ENCODE measurements at regions not wholly inside any gene's neighbourhood (a gene's known extent, or its start where the extent isn't known, plus 50 kb on each side); places are given as distances from the start of the nearest gene placed in this dataset.
"Not testable (repeated sequence)": the region's sequence is repeated elsewhere in the genome, so short reads cannot be mapped to it uniquely, and the experiment has no call there.

GRCh38 chr1:199242147-199242546 is 603.3 kb downstream of the PTPRC start:
- peak; percentile 5 to 23 for DNase-seq

GRCh38 chr1:199242601-199243000 is 603.8 kb downstream of the PTPRC start:
- DNase-seq, result no peak

DNA sequence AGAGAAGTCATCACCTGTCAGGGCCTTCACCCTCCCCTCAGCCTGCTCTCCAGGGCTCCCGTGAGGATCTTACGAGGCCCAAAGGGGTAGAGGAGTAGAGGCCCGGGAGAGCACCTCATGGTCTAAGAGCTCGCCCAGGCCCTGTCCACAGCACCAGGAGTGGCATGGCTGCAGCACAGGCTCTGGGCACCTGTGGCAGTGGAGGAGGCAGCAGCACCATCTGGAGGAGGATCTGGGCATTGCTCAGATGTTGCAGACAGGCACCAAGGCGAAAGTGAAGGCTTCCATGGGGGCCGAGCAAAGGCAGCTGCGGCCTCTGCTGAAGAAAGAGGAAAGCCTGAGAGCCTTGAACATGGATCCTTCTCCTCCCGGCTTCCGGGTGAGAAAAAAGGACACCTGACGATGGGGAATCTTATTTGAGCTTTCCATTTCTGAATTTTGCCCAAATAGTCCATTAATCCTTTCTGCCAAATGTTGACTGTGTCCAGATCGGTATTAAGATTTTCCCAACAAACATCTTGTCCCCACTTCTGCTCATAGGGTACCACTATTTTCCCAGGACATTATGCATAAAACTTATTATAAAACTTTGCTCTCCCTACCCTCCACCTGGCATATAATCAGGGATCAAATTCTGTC is 604.7 kb downstream of the PTPRC start:
- peak; percentile 36 to 59 for DNase-seq

DNA sequence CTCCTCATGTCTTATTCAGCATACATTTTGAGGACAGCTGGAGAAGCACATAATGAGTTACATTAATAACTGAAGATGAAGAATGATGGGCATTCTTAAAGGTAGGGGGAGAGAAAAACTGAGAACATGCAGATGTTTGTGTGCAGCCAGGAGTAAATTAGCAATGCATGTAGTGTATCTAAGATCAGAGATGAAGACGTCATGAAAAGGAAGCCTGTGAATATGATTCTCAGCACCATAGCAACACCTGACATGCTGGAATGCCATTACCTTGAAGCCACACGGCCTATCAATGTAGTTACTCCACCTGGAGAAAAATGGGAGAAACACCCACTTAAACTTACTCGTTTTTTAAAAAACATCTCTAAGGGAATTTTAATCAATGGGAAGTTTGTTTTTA is 607.1 kb downstream of the PTPRC start:
- no peak for DNase-seq

DNA sequence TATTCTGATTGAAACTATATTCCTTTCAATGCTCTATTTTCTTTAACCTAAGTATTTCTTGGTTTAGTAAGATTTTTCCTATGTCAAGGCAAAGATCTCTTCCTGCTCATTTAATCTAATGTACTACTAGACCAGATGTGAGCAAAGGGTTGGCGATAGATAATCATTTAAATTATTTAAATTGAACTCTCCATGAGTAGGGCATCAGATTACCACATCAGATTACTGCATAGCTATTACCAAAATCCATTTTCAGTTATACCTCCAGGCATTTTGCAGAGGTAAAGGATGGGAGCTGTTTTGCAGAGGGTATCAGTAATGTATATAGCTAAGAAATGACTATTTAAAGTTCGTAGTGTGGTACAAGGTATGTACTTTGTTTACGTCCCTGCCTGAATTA is 607.9 kb downstream of the PTPRC start:
- no peak for DNase-seq

- DNase-seq, result no peak
Measured at GRCh38 chr1:199247891-199248290, 609.1 kb downstream of the PTPRC start.

GRCh38 chr1:199254040-199254439 is 615.2 kb downstream of the PTPRC start:
- not testable (repeated sequence) for DNase-seq

DNA sequence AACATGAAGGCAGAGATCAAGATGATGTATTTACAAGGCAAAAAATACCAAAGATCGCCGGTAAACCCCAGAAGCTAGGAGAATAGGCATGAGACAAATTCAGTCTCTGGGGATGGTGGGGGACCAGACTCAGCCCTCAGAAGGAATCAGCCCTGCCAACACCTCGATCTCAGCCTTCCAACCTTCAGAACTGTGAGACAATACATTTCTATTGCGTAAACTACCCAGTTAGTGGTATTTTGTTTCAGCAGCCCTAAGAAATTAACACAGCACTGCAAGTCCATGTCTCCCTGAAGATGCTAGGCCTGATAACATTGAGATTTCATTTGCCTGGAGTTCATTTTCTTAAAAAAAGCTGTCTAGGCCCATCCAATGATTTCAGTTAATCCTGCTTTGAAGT is 622.5 kb downstream of the PTPRC start:
- DNase-seq, result no peak

DNA sequence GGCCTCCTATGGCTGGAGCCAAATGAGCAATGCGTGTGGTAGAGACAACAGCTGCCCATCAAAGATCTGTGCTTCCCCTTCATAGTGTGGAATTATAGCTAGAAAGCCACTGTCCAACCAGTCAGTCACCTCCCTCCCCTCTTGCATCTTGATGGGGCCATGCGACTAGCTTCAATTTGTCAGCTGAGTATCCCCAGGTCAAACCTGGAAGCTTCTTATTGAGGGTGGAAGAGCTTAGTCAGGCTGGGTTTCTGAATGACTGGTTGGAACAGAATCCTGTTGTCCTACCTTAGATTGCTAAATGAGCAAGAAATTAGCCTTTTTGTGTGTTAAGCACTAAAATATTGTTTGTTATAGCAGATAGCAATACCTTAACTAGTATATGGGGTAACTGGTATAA is 625.4 kb downstream of the PTPRC start:
- no peak for DNase-seq

DNA sequence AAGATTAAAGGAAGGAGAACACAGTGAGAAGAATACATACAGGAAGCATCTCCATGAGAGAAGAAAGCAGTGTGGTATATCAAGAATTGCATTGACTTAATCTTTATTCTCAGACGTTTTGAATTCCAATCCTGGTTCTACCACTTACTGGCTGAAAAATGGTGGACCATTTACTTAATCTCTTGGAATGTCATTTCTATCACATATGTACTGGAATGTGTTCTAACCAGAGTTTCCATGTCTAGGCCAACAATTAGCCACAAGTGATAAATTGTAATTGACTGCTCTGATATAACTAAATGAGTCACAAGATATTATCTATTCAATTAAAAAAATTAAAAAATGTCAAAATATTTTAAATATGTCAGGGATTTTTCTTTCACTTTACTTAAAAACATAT is 626.1 kb downstream of the PTPRC start:
- DNase-seq, result no peak

GRCh38 chr1:199265319-199265718 is 626.5 kb downstream of the PTPRC start:
- DNase-seq, result no peak

- no peak for DNase-seq
Measured at GRCh38 chr1:199269241-199269640, 630.4 kb downstream of the PTPRC start.

- DNase-seq, result no peak
Measured at GRCh38 chr1:199272139-199272544, 633.3 kb downstream of the PTPRC start.

GRCh38 chr1:199272628-199273086 is 633.8 kb downstream of the PTPRC start:
- no peak for DNase-seq

GRCh38 chr1:199273837-199274379 is 635.1 kb downstream of the PTPRC start:
- DNase-seq, result no peak

DNA sequence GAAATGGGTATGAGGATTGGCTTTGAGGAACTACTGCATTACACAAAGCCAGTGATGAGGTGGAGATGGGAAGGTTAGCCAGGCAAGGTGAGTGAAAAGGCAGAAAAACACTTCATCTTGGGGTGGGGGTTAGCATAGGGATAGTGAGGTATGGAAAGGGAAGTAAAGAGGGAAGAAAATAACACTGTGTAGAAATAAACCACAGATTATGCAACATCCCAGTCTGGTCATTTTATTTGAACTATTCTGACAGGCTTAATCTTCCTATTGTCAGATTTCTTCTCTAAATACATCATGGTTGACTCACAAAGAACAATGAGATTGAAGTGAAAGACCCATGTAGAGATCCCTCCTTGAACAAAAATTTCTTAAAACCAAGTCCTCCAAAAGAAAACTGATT is 640.2 kb downstream of the PTPRC start:
- DNase-seq, result peak; percentile 28 to 59

DNA sequence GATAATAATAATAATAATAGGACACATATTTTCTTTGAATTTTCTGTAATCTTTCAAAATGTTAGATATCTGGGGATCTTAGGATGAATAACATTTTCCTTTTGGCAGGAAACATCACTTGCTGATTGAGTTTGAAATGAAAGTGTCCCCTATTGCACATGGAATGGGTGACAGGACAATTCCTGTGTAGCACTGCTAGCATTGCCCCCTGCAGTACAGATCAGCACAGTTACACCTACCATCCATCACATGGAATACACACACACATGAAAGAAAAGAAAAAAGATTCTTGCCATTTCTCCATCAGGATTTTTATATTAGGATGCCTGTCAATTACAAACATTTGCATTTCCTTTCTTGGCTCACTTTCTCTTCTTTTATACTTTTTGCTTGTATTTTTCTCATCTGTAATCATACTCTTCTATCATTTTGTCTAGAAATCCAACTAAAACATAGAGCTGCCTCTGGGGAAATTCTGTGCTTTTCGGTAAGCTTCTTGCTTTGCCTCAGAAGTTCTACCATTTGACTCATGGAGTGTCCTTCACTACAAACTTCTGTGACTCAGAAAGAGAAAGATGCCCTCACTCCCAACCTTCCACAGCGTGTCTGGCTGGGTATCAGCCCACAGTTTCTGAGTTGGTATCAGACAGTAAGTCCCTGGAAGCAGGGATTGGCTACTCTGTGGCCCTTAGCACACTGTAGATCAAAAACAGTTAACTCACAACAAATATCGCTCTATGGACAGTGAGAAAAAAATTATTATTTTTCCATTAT is 641.2 kb downstream of the PTPRC start:
- peak; percentile 11 to 40 for DNase-seq

GRCh38 chr1:199282751-199283305 is 644.0 kb downstream of the PTPRC start:
- no peak for DNase-seq

- no peak for DNase-seq
Measured at GRCh38 chr1:199283794-199284193, 645.0 kb downstream of the PTPRC start.

- no peak for DNase-seq
Measured at GRCh38 chr1:199287206-199287605, 648.4 kb downstream of the PTPRC start.

- no peak for DNase-seq
Measured at GRCh38 chr1:199287647-199288046, 648.8 kb downstream of the PTPRC start.

DNA sequence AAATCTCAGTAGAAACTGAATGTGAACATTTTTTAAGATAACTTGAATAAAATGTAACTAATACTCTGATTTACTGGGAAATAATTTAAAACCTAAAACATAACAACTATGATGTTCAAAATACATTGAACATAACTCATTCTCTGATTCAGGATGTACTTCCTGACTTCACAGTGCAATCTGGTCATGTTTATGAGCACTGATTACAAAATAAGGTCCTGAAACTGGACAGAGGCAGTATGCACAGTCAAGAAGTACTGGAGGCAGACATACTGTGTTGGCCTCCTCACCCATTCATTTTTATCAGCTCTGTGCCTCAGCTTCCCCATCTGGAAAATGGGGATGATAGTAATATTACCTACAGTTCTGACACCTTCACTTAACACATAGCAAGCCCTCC is 651.3 kb downstream of the PTPRC start:
- no peak for DNase-seq

DNA sequence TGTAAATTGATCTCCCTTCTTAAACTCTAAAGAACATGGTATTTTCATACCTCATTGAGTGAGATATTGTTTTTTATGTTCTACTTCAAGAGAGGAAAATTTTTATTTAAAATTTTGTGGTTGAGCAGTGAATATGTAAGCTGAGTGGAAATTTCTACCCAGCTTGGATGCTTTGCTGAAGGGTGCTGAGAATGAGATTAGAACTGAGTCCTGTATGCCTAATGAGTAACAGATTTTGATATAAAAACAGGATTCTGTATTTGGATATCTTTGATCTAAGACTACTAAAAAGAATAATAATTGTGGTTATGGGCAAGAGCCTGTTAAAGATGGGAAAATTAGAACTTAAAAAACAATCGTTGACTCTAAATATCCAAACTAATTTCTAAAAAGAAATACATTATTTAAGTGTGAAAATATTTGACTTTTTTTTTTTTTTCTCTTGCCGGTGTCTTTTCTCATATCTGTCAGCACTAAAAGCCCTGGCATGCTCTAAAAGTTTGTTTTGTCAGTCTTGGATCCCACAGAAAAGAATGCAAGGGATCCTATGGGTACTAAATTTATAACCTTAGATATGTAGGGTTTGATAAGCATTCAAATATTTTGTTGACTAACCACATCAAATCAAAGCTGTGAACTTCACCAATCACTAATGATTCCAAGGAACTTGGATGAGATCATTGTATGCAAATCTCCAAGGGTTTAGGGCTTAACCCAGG is 652.3 kb downstream of the PTPRC start:
- no peak for DNase-seq

Data from inflammatory macrophage treated with lipopolysaccharide for 1 hour (primary cell).